Psoas muscle (tissue), 7 donors: ENCODE measurements at regions not wholly inside any gene's neighbourhood (a gene's known extent, or its start where the extent isn't known, plus 50 kb on each side); places are given as distances from the start of the nearest gene placed in this dataset.

Experiments
- ATAC-seq, 4 donors: fragments of 200-7000 bp; cut with Tn5 transposase; one replicate each; pipeline ENCODE4 v1.9.1; 2020; ENCODE audit warnings: moderate library complexity in 3 of 4, mild to moderate bottlenecking in 2 of 4
- DNase-seq, 2 donors: peaks; one replicate each; pipeline ENCODE4 v3.0.0-alpha.2; 2020
- H3K27ac ChIP-seq: fragments of 200-600 bp; one replicate; pipeline ENCODE4 v1.8.0; 2022
- H3K27me3 ChIP-seq, 3 donors: fragments of 200-600 bp in 1 of 3; one replicate each; pipeline versions ENCODE4 v1.6.1 to v1.8.0; 2013 to 2022; ENCODE audit warnings: low read length in 2 of 3, mild to moderate bottlenecking in 2 of 3, moderate library complexity in 1 of 3; ENCODE audit not compliant: insufficient read depth in 3 of 3
- H3K36me3 ChIP-seq, 2 donors: fragments of 200-600 bp in 1 of 2; one replicate each; pipeline versions ENCODE4 v1.6.1 to v1.8.0; 2013 to 2022; ENCODE audit warnings: low read depth in 1 of 2, mild to moderate bottlenecking in 1 of 2, moderate library complexity in 1 of 2; ENCODE audit not compliant: insufficient read depth in 1 of 2
- H3K4me1 ChIP-seq: fragments of 200-600 bp; one replicate; pipeline ENCODE4 v1.8.0; 2022
- H3K4me3 ChIP-seq: fragments of 200-600 bp; one replicate; pipeline ENCODE4 v1.8.0; 2022; ENCODE audit warnings: mild to moderate bottlenecking
- H3K9me3 ChIP-seq: fragments of 200-600 bp; one replicate; pipeline ENCODE4 v1.8.0; 2022
- CTCF ChIP-seq: fragments of 200-600 bp; IDR thresholded peaks from one replicate; pipeline ENCODE4 v1.8.0; 2022; ENCODE audit warnings: antibody characterized with exemption
- WGBS, 3 donors: extraction: QIAGEN DNeasy Blood & Tissue Kit; methylation state at CpG; one replicate each; pipeline versions ENCODE4 v1.1.6 to v1.1.7; 2013; 5-methylcytosine and 5-hydroxymethylcytosine counted together
- intact Hi-C, 2 donors: fragments of 100-400 bp; cut with DNase I; formaldehyde crosslinking; loops; one replicate each; pipeline versions ENCODE4 v1.11.0 to v1.14.2; 2022
- donor health status: healthy with polysubstance abuse.
- donor health status: DM: no; HTN: no; CAD: no; lungs with moderate emphysema.
- donor health status: Bipolar disorder and iron deficiency.
- donor health status: healthy.
- donor health status: DM: yes; HTN: yes; CAD: no.
- donor health status: DM: no; HTN: no; CAD: no.
- donor health status: DM: yes; HTN: yes; CAD: no.

GRCh38 chr4:8783736-8784135 lies 87.9 kb downstream of the HMX1 start:
- Histone ChIP-seq H3K36me3 (no peaks in the 10 kb centered on the region), H3K27ac (no peak overlapping the region), H3K4me1 (no peaks in the 10 kb centered on the region), H3K9me3 (no peaks in the 10 kb centered on the region), H3K4me3 (no peak overlapping the region), H3K27me3 (peaks cover 0 to 7% (median 3%) of the 10 kb centered on the region in 3 donors)
- no peak for TF ChIP-seq CTCF
- no peak for ATAC-seq
- 64 to 76% (median 72%) methylated on average over 14 of the region's 14 CpGs for WGBS, 3 donors
- intact Hi-C loops, result no loop called here
- DNase-seq, result no peak

DNA sequence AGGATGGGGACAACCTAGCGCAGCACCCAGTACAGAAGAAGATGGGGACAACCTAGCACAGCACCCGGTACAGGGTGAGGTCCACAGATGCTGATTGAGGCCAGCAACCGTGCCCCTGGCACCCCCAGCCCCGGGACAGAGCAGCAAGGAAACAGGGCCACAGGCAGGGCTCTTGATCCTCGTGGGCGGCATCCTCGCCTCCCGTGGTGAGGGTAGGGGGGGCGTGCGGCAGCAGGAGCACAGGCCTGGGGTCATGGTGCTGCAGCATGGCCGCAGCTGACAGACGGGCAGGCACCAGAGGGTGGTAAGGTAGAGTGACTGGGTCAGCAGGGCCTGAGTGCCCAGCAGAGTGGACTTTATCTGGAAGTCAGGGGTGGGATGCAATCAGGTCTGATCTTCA lies 89.5 kb downstream of the HMX1 start:
- TF ChIP-seq CTCF, result no peak
- 71 to 83% (median 80%) methylated on average over 12 of the region's 12 CpGs for WGBS, 3 donors
- Histone ChIP-seq H3K27ac (no peak overlapping the region), H3K36me3 (no peaks in the 10 kb centered on the region), H3K4me3 (no peak overlapping the region), H3K27me3 (peaks cover 0 to 7% (median 3%) of the 10 kb centered on the region in 3 donors), H3K4me1 (no peaks in the 10 kb centered on the region), H3K9me3 (no peaks in the 10 kb centered on the region)
- intact Hi-C loops, result no loop called here
- ATAC-seq, result no peak
- DNase-seq, result no peak

DNA sequence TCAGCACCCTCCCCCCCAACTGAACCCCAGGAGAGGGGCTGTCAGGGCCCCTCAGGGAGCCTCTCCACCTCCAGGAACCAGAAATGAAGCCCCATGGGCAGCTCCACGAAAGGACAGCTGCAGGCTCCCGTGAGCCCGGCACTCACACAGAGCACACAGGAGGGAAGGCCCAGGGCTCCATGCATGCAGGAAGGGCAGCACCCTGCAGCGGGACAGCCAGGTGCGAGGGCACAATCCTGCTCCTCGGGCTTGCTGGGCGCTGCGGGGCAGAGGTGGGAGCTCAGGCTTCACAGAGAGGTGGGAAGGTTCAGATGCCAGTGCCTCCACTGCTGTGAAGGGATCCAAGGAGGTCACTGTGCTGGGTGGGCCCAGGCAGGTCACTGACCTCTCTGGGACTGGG lies 90.0 kb downstream of the HMX1 start:
- H3K27ac ChIP-seq, result no peak overlapping the region
- WGBS, 3 donors, result 68 to 80% (median 80%) methylated on average over 8 of the region's 8 CpGs
- H3K27me3 ChIP-seq, result peaks cover 0 to 7% (median 3%) of the 10 kb centered on the region in 3 donors
- ATAC-seq (no peak), DNase-seq (no peak)
- no peak overlapping the region for H3K4me3 ChIP-seq
- intact Hi-C loops, result no loop called here
- no peak for TF ChIP-seq CTCF
- H3K36me3 ChIP-seq, result no peaks in the 10 kb centered on the region
- no peaks in the 10 kb centered on the region for H3K4me1 ChIP-seq
- no peaks in the 10 kb centered on the region for H3K9me3 ChIP-seq

DNA sequence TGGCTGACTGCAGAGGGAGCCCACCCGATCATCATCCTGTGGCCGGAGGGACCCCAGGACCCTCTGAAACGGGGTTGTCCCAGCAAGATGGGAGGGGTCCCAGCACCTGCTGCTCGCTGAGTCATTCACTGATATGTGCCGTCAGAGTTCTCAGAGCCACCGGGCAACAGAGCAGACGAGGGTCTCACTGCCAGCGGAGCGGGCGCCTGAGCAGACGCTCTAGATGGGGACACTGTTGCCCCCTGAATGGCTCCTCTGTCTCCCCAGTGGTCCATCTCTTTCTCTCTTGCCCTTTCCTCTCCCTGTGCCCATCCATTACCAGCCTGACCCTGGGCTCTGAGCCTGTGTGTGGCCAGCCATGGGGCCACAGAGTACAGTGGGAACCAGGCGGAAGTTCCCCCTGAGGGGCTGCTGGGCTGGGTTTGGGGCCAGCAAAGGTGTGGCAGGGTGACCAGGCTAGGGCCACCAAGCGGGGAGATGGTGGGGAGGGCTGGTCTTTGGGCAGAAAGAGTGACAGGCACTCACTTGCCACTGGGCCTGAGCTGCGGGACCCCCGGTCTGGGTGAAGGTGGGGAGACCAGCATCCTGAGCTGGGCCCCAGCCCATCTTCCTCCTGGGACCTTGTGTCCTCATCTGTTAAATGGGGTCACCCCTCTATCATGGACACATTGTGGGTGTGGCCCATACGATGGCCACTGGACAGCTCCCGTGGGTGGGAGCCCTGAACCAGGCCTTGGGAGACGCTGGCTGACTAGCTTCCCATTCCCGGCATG lies 90.9 kb downstream of the HMX1 start:
- Histone ChIP-seq H3K4me1 (no peaks in the 10 kb centered on the region), H3K27me3 (peaks cover 0 to 7% (median 3%) of the 10 kb centered on the region in 3 donors), H3K4me3 (no peak overlapping the region), H3K36me3 (no peaks in the 10 kb centered on the region), H3K9me3 (no peaks in the 10 kb centered on the region), H3K27ac (no peak overlapping the region)
- ATAC-seq (no peak), DNase-seq (no peak)
- intact Hi-C loops, result no loop called here
- WGBS, 3 donors, result 65 to 77% (median 70%) methylated on average over 17 to 19 of the region's 19 CpGs
- no peak for TF ChIP-seq CTCF

DNA sequence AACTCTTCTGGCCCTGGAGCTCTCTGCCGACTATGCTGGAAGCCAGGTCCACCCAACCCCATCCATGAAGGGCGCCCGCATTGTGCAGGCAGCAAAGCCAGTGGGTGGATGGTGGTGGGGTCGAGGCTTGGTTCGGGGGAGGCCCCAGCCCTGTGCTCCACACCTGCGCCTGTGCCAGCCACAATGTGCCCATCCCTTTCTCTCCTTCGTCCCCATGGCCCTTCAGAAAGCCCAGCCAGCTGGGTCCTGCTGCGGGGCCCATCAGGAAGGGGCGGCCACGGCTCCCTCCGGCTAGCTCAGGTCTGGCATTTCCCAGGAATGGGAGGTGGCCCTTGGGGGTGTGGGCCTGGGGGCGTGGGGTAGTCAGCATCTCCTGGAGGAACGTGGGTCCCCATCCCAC lies 91.6 kb downstream of the HMX1 start:
- intact Hi-C loops, result no loop called here
- ATAC-seq (no peak), DNase-seq (no peak)
- Histone ChIP-seq H3K27ac (no peak overlapping the region), H3K4me3 (no peak overlapping the region), H3K4me1 (no peaks in the 10 kb centered on the region), H3K36me3 (no peaks in the 10 kb centered on the region), H3K27me3 (peaks cover 0 to 7% (median 3%) of the 10 kb centered on the region in 3 donors), H3K9me3 (no peaks in the 10 kb centered on the region)
- WGBS, 3 donors, result 50 to 53% (median 52%) methylated on average over 13 of the region's 13 CpGs
- no peak for TF ChIP-seq CTCF
